Fibroblast of skin of scalp (primary cell): ENCODE measurements at regions not wholly inside any gene's neighbourhood (a gene's known extent, or its start where the extent isn't known, plus 50 kb on each side); places are given as distances from the start of the nearest gene placed in this dataset.

Source experiments
- DNase-seq: peaks from one replicate; pipeline ENCODE4 v3.0.0-alpha.2; 2013

DNA sequence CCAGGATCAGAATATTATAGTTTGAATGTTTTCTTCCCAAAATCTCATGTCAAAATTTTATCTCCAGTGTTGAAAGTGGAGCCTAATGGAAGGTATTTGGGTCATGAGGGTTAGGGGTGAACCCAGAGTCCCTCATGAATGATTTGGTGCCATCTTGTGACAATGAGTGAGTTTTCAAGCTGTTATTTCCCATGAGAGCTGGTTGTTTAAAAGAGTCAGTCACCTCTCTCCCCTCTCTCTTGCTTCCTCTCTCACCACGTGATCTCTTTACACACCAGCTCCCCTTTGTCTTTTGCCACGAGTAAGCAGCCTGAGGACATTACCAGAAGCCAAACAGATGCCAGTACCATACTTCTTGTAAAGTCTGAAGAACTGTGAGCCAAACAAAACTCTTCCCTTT lies 561.6 kb downstream of the RERGL start:
- no peak for DNase-seq

DNA sequence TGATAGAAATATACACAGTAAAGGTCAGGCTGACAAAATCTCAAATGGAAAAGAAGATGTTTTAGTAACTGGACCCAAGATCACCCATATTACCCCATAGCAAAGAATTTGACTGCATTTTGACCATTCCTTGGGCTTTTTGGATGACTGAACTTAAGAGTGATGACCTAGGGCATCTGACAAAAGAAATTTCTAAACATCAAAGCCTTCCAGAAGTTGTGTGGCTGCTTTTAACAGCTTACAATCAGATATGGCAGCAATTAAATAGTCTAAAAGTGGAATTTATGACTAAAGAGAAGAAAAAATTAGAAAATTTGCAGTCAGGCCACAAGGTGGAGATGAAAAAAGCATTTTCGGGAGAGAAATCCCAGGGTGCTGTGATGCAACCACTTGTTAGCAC lies 563.0 kb downstream of the RERGL start:
- no peak for DNase-seq

DNA sequence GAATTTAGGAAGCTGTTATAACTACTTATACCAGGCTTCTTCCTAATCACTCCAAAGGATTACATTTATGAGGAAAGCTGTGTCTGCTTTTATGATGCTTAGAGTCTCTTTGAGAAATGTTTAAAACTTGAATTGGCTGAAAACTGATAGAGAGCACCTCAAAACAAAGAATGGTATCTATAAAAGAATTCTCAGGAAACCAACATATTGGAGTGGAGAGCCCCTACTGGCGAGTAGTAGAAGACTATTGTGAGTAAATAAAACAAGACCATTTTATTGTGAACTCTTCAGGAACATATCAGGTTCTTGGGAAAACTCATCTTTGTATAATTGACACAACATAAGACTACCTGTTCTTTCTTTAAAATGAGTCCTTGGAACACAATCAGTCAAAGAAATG lies 578.6 kb downstream of the RERGL start:
- DNase-seq, result no peak

DNA sequence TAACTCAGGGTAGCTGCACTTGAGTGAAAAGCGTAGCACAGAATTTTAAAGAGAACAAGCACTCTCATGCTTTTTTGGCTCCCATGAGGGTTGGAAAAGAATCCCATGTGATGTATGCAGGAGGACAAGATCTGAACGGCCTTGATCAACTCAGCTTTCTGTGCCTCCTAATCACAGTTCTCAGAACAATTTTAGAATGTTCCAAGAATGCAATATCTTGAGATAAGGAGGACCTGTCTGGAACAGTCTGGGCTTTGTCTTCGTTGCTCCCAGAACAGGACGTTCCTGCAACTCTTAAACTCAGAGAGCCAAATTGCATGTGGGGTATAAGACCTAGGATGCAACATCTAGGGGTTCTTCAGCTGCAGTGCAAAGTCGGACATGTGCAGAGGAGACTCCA lies 582.7 kb downstream of the RERGL start:
- DNase-seq, result no peak

DNA sequence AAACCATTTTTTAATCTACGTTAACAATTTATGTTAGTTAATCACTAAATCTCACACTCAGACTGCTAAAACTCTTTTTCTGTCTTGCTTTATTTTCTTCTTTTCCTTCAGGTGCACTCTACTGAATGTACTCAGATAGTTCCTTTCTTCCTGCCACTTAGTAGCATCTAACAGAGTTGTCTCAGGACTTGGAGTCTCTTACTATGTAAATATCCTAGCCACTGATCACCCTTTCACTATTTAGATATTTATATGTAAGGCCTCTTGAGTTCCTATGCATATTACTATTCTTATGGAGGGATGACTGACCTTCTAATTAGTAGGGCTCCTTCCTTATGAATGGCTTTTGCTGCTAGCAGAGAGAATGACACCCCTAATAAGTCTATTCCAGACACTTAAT lies 586.3 kb downstream of the RERGL start:
- no peak for DNase-seq

DNA sequence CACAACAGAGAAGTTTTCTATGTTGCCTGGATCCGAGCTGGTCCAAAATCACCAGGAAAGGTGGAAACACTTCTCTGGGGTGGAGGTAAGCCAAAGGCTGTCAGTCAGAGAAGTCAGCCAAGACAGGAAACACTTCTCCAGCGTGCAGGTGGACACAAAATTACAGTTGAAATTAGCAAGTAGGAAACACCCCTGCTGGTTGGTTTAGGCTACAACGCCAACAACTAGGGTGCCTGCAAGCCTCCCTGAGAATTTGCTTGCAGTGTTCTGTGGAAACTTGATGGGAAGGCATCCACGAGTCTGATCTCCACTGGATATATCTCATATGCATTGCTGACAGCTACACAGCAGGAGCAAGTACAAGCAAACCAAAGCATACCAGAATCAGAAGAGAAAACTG lies 600.5 kb downstream of the RERGL start:
- no peak for DNase-seq

DNA sequence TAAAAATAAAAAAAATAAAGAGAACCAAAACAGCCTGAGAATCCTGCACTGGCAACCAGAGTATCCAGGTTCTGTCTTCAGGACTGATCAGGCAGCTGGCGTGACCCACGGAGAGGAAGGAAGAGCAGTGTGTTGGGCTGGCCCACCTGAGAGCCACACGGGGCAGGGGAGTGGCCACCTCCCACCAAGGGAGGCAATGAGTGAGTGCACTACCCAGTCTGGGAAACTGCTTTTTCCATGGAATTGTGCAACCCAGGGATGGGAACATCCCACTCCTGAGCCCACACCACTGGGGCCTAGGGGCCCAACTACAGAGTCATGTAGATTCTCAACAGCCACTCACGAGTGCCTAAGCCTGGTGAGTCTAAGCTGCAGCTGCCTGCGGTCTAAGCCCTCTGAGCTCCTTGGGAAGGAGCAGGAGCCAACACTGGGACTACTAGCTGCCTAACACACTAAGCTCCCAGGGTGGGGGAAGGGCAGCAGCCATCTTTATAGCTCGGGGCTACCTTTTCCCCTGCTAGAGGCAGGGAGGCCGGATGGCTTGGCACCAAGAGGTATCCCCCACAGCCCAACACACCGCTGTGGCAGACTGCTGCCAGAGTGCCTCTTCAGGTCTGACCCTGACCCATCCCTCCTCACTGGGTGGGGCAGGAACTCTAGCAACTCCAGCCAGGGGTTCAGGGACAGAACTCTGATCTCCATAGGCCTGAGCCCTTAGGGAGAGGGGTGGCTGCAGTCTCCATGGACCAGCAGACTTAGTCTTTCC lies 610.9 kb downstream of the RERGL start:
- DNase-seq, result no peak

DNA sequence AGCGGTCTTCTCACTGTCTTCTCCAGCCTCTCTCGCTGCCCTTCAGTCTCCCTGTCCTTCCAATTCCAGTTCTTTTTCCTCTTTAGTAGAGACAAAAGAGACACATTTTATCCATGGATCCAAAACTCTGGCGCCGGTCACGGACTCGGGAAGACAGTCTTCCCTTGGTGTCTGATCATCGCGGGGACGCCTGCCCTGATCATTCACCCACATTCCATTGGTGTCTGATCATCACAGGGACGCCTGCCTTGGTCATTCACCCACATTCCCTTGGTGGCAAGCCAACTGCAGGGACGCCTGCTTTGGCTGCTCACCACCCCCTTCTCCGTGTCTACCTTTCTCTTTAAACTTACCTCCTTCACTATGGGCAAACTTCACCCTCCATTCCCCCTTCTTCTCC lies 619.5 kb downstream of the RERGL start:
- no peak for DNase-seq

DNA sequence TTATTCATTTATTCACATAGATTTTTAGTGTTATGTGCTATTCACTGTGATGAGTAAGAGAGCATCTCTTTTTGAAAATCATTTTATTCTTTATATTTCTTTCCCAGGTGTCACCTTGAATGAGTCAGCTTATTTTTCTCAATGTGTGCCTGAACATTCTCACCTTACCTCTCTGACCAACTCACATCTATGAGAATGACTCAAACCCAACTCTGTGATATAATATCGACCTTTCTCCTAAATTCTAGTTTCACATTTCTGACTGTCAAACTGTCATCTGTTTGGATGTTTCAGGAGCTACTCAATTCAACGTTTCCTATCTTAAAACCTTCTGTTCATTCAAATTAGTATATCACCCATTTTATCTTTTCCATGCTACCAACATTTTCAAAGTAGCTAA lies 630.8 kb downstream of the RERGL start:
- DNase-seq, result no peak

DNA sequence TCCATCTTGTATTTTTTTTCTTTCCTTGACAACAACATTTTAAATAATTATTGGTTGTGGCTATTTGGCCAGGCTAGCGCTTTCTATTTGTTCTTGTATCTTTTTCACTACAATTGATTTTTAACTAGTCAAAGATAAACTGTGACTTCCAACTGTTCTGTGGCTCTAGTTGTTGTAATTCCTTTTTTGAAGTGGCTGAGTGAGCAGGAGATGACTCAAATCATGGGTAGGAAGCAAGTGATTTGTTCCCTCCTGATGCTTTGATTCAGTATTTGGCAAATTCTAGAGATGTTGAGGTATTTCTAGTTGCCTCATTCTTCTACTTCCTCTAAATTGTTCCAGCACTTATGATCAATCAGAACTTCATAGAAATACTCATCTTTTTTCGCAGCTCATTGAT lies 633.5 kb downstream of the RERGL start:
- no peak for DNase-seq

DNA sequence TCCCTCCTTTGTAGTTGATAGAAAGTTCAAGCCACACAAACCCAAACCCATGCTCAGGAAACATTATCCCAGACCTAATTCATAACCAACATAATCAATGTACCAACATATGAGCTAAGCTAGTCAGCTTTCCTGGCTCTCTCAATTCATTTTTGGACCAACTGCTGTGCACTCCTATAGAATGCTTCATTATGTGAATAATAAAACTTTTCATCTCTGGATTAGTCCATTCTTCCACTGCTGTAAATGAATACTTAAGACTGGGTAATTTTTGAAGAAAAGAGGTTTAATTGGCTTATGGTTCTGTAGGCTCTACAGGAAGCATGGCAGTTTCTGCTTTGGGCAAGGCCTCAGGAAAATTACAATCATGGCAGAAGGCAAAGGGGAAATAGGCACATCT lies 651.9 kb downstream of the RERGL start:
- no peak for DNase-seq

DNA sequence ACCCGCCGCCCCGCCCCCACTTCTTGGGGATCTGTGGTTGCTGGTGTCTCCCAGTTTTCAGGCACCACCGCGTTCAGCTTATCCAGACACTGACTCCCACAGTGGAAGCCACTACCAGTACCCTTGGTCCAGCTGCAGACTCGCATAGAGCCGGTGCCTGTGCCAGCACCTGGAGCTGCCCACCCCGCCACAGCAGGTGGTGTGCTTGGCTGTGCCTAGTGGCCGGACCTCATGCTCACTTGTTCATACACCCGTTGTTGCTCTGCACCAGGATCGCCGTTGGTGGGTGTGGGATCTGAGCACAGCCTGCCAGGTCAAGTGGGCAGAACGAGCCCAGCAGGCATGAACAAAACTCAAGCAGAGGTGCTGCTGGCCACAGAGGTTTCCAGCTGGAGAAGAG lies 673.2 kb downstream of the RERGL start:
- no peak for DNase-seq

DNA sequence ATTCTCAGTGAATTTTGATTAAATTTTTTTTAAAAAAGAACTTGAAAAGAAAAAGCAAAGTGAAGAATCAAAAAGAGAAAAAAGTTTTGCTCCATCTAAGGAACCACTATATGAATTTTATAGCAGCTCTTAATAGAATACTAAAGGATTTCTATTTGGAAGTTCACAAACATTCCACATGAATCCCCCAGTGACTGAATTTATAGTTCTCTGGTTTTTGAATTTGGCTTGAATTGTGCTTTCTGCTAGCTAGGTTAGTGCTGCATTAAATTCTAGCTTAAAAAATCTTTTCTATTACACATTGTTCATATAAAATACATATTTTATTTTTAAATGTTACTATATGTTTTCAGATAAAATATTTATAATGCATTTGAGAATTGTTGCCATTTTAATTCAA lies 675.4 kb downstream of the RERGL start:
- no peak for DNase-seq

DNA sequence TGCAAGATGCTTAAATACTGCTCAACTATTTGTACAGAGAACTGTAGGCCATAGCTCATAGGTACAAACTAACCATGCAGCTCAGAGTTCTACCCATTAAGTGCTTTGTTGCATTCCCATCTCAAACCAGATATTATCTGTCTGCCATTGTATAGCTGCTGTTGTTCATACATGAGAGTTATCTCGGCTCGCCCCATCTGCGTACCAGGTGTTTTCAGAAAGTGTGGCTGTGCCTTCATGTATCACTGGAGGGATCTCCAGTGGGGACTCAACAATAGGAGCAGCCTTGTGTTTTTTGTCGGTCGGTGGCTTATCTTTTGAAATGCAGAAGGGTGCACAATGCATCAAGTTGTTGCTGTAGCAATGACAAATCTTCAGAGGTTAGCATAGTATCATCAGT lies 678.3 kb downstream of the RERGL start:
- DNase-seq, result no peak

DNA sequence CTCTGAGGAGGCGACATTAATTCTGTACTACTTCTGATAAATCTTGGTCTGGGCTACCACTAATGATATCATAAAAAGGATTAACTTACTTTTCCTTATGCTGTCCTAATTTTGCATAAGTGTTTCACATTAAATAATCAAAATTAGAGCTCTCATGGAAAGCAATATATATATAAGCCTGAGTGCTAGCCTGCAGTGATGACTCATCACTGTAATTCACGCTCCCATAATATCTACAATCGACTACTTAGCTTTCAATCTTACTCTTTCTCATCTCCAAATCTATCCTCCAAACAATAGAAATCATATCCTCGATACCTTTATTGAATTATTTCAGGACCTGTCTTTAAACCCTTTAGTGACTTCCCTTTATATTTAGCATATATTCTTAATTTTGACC lies 701.3 kb downstream of the RERGL start:
- no peak for DNase-seq

DNA sequence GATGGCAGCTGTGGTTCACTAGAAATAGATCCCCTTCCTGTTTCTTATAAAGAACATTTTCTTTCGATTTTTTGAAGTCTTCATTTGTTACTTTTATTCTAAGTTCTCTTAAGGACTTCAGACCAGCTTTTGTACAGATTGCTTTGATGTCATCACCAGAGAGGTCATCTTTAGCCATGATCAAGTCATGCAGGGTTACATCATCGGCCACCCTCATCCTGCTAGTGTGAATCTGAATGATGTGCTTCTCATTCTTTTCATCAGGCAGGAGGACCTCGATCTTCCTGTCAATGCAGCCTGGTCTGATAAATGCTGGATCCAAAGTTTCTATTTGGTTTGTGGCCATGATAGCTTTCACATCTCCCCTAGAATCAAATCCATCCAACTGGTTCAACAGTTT lies 706.7 kb downstream of the RERGL start:
- no peak for DNase-seq

DNA sequence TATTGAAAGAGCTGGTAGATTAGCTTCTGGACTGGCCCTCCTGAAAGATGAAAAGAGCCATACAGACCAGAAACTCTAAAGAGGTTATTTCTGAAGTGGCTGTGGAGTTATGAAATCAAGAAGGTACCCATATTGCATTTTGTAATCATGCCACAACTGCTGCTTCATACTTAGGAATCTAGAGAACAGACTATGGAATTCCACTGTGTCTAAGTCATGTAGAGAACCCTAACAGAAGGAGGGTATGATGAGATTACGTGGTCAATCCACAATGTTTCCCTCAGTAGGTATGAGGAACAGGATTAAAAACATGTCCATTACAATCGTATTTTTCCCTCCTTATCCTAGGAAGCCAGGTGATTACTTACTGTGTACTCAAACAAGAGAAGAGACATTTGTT lies 708.8 kb downstream of the RERGL start:
- DNase-seq, result no peak

DNA sequence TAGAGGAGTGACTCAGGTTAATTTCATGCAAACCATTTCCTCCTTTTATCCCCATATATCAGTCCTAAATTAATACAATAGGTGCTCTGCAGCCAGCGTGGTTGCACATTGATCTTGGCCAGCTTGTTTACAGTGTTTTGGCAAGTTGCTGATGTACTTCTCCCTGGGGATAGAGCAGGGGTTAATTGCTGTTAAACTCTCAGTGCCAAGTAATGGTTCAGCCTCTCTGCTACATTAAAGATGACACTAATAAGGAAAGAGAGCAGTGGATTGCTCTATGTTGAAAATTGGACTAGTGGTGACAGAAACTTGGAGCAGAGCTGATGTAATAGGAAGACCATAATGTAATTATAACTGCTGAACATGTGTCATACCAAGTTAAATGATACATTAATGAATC lies 717.5 kb downstream of the RERGL start:
- DNase-seq, result no peak

DNA sequence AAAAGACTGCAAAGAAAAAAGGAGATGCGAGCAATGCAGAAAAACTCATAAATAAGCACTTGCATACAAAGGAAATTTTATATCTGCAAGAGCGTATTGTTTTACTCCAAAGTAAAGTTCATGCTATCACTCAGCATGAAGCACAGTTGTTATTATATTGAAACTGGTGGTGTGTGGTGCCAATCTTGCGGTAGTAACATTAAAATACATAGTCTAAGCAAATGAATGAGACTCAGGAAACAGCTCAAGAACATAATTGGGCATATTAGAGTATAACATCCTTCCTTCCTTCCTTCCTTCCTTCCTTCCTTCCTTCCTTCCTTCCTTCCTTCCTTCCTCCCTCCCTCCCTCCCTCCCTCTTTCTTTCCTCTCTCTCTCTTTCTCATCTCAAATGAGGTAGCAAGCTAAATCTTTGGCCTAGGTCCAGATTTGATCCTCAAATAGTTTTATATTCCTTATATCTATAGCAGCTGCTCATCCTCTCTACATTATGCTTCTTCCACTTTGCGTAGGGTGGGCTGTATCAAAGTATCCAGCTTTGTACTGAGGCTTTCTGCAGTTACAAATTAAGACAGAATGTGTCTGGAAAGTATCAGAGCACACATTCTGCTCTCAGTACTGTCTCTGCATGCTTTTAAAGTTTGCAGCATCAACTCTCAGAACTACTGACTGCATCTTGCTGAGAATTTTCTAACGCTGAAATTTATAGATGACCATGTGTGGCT lies 718.3 kb downstream of the RERGL start:
- DNase-seq, result no peak

DNA sequence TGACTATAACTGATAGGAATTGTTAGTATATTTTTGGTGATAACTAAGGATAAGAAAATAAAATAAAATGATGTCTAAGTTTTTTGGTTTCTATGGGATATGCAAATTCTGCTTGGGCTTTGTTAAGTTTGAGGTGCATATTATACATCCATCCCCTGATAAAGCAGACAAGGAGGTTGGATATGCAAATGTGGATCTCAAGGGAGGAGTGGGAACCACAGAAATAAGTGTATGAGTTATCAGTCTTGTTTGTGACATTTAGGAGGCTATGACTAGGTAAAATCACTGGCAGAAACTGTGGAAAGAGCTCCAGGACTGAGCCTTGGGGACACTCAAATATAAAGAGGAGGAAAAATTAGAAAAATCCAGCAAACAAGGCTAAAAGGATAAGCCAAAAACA lies 719.4 kb downstream of the RERGL start:
- no peak for DNase-seq

DNA sequence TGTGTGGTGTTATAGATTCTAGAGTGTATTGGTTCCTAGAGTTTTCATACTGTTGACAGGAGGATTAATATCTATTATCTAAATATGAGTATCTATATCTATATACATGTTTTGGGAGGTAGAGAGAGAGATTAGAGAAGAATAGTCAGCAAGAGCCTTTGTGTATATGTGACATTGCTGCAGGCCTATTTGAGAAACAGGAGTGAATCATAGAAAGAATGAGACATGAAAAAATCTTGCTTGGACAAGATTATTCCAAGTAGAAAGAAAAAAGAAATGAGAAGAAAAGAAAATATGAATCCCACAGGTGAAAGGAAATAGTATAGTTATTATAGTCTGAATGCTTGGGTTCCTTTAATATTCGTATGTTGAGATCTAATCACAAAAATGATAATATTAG lies 720.4 kb downstream of the RERGL start:
- no peak for DNase-seq

DNA sequence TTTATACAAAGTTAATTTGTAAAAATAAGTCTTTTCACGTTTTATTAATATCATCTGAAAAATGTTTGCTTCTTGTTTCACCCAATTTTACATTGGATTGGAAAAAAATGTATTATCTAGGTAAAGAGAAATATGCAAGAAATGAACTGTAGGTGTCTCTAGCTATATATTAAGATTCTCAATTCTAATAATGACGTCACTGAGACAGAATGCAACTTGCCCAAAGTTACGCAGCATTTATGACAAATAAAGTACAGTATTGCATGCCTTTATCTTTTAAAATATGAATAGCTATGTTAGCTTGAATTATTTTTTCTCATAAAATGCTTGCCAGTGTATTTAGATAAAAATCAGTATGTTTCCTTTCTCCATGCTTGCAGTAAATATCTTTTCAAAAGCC lies 728.8 kb downstream of the RERGL start:
- DNase-seq, result no peak

DNA sequence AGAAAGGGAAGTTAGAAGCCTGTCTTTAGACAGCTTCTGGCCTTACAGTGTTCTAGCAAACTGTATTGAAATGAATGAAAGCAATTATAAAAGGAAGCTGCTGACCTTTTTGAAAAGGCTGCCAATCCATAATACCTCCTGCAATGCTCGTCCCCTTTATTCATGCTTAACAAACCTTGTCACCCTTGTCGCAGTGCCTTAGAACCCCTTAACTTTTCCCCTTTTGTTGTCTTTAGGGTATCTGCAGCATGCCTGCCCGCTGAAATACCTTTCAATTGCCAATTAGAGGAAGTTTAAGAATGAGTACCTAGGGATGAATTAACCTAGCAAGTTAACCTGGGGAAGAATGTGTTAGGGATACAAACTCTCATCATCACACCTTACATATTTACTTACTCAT lies 731.2 kb downstream of the RERGL start:
- DNase-seq, result no peak

DNA sequence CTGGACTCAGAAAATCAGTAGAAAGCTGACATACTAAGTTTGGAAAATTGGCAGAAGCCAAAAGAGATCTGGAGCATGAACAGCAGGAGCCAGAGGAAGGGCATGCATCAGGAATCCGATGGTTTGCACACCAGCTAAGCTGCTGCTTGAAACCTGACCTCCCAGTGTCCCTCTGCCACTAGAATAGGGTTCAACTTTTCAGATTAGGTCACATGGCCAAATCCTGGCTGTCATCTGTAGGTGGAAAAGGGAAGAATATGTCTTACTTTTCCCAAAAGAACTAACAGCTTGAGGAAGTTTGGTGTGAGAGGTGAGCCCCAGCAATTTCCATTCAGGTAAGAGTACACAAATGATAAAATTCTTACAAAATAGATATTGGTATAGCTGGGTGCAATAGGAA lies 732.6 kb downstream of the RERGL start:
- no peak for DNase-seq

DNA sequence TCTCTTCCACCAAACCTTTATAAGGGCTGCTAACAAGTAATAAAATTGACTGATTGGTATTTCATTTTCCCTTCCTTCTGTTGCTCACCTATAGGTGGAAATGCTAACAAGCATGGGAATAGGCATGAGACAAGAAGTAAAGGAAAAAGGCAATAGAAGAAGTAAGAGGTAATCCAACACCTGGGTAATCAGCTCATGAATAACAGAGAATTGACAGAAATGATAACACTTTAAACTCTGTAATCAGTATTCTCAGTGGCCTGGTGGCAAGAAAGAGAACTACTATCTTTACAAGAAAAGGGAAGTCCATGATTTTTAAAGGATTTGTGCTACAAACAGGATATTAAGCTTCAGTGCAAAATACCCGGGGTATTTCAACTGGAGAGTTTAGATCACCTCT lies 737.8 kb downstream of the RERGL start:
- no peak for DNase-seq
